CD4-positive, CD25-positive, alpha-beta regulatory T cell (primary cell): ENCODE measurements at regions not wholly inside any gene's neighbourhood (a gene's known extent, or its start where the extent isn't known, plus 50 kb on each side); places are given as distances from the start of the nearest gene placed in this dataset.

Source experiments
- ATAC-seq, 2 donors: fragments of 150-1000 bp; cut with Tn5 transposase; one replicate each; pipeline ENCODE4 v1.10.0; 2021; ENCODE audit warnings: low read depth in 2 of 2, moderate number of reproducible peaks in 2 of 2, moderate library complexity in 1 of 2
- DNase-seq, 3 donors: peaks; one replicate each; pipeline versions ENCODE4 v3.0.0 to v3.0.0-alpha.2; 2012 to 2022; ENCODE audit warnings: mixed read lengths in 1 of 3
- H3K27ac ChIP-seq: one replicate; pipeline ENCODE4 v1.7.0; 2013; ENCODE audit warnings: mild to moderate bottlenecking, low read length; ENCODE audit not compliant: insufficient read depth, poor library complexity, severe bottlenecking
- H3K27me3 ChIP-seq: one replicate; pipeline ENCODE4 v1.7.0; 2013; ENCODE audit warnings: low read length; ENCODE audit not compliant: control insufficient read depth, insufficient read depth
- H3K36me3 ChIP-seq: one replicate; pipeline ENCODE4 v1.7.0; 2013; ENCODE audit warnings: mild to moderate bottlenecking, low read length, moderate library complexity; ENCODE audit not compliant: control insufficient read depth, insufficient read depth
- H3K4me1 ChIP-seq: 2 replicates; pipeline ENCODE4 v1.7.0; 2013; ENCODE audit warnings: mild to moderate bottlenecking, low read length; ENCODE audit not compliant: insufficient read depth, control insufficient read depth, poor library complexity, severe bottlenecking
- H3K4me3 ChIP-seq: one replicate; pipeline ENCODE4 v1.7.0; 2013; ENCODE audit warnings: low read depth, mild to moderate bottlenecking, low read length, moderate library complexity
- H3K9me3 ChIP-seq, 2 experiments: 1 replicate in 1 of 2; 2 replicates in 1 of 2; pipeline ENCODE4 v1.7.0; 2013; ENCODE audit warnings: low read length in 2 of 2, mild to moderate bottlenecking in 1 of 2, moderate library complexity in 1 of 2; ENCODE audit not compliant: control insufficient read depth in 2 of 2
- H3K27ac Mint-ChIP-seq, 3 donors: one replicate each; pipeline ENCODE4 v1.8.0; 2020 to 2022; ENCODE audit warnings: mild to moderate bottlenecking in 3 of 3, mixed read lengths in 3 of 3, moderate library complexity in 2 of 3
- H3K27me3 Mint-ChIP-seq: one replicate; pipeline ENCODE4 v1.8.0; 2022; ENCODE audit warnings: mild to moderate bottlenecking, mixed read lengths
- H3K36me3 Mint-ChIP-seq: one replicate; pipeline ENCODE4 v1.8.0; 2020; ENCODE audit warnings: mixed read lengths
- H3K4me1 Mint-ChIP-seq, 4 donors: one replicate each; pipeline ENCODE4 v1.8.0; 2020 to 2022; ENCODE audit warnings: mixed read lengths in 4 of 4, mild to moderate bottlenecking in 1 of 4
- H3K4me3 Mint-ChIP-seq, 4 donors: one replicate each; pipeline ENCODE4 v1.8.0; 2020 to 2022; ENCODE audit warnings: mild to moderate bottlenecking in 4 of 4, mixed read lengths in 4 of 4, moderate library complexity in 3 of 4
- H3K9me3 Mint-ChIP-seq, 7 donors: one replicate each; pipeline ENCODE4 v1.8.0; 2020 to 2022; ENCODE audit warnings: mixed read lengths in 7 of 7, mild to moderate bottlenecking in 3 of 7, moderate library complexity in 2 of 7

GRCh38 chr3:181793006-181793405, 81.3 kb downstream of the SOX2 start:
- no peak for ATAC-seq
- Mint-ChIP-seq H3K36me3 (no peaks in the 10 kb centered on the region), H3K4me3 (no peak overlapping the region), H3K4me1 (no peaks in the 10 kb centered on the region), H3K9me3 (peaks cover 0 to 3% (median 0%) of the 10 kb centered on the region in 7 donors), H3K27me3 (no peaks in the 10 kb centered on the region), H3K27ac (no peak overlapping the region)
- H3K27ac ChIP-seq: no peak overlapping the region
- no peaks in the 10 kb centered on the region for H3K27me3 ChIP-seq
- no peaks in the 10 kb centered on the region for H3K4me1 ChIP-seq
- H3K4me3 ChIP-seq: no peak overlapping the region
- no peak for DNase-seq
- no peaks in the 10 kb centered on the region for H3K9me3 ChIP-seq
- H3K36me3 ChIP-seq: no peaks in the 10 kb centered on the region

GRCh38 chr3:181794011-181794790, 82.5 kb downstream of the SOX2 start:
- Histone ChIP-seq H3K27me3 (no peaks in the 10 kb centered on the region), H3K4me1 (no peaks in the 10 kb centered on the region), H3K36me3 (no peaks in the 10 kb centered on the region), H3K9me3 (no peaks in the 10 kb centered on the region), H3K4me3 (no peak overlapping the region), H3K27ac (no peak overlapping the region)
- peaks cover 0 to 3% (median 0%) of the 10 kb centered on the region in 7 donors for H3K9me3 Mint-ChIP-seq
- no peak overlapping the region for H3K4me3 Mint-ChIP-seq
- DNase-seq (no peak), ATAC-seq (no peak)
- H3K27me3 Mint-ChIP-seq: no peaks in the 10 kb centered on the region
- no peak overlapping the region for H3K27ac Mint-ChIP-seq
- H3K36me3 Mint-ChIP-seq: no peaks in the 10 kb centered on the region
- no peaks in the 10 kb centered on the region for H3K4me1 Mint-ChIP-seq

- no peaks in the 10 kb centered on the region for H3K4me1 Mint-ChIP-seq
- peaks cover 0 to 3% (median 0%) of the 10 kb centered on the region in 7 donors for H3K9me3 Mint-ChIP-seq
- DNase-seq (no peak), ATAC-seq (no peak)
- Histone ChIP-seq H3K36me3 (no peaks in the 10 kb centered on the region), H3K27ac (no peak overlapping the region), H3K9me3 (no peaks in the 10 kb centered on the region), H3K4me1 (no peaks in the 10 kb centered on the region), H3K27me3 (no peaks in the 10 kb centered on the region), H3K4me3 (no peak overlapping the region)
- no peaks in the 10 kb centered on the region for H3K27me3 Mint-ChIP-seq
- H3K4me3 Mint-ChIP-seq: no peak overlapping the region
- H3K27ac Mint-ChIP-seq: no peak overlapping the region
- no peaks in the 10 kb centered on the region for H3K36me3 Mint-ChIP-seq
Measured at GRCh38 chr3:181796641-181797040, 84.9 kb downstream of the SOX2 start.

GRCh38 chr3:181797431-181797830, 85.7 kb downstream of the SOX2 start:
- Histone ChIP-seq H3K9me3 (no peaks in the 10 kb centered on the region), H3K36me3 (no peaks in the 10 kb centered on the region), H3K27ac (no peak overlapping the region), H3K4me1 (no peaks in the 10 kb centered on the region), H3K4me3 (no peak overlapping the region), H3K27me3 (no peaks in the 10 kb centered on the region)
- Mint-ChIP-seq H3K4me1 (no peaks in the 10 kb centered on the region), H3K27me3 (no peaks in the 10 kb centered on the region), H3K27ac (no peak overlapping the region), H3K4me3 (no peak overlapping the region), H3K36me3 (no peaks in the 10 kb centered on the region), H3K9me3 (peaks cover 0 to 6% (median 0%) of the 10 kb centered on the region in 7 donors)
- no peak for ATAC-seq
- no peak for DNase-seq

- no peaks in the 10 kb centered on the region for H3K36me3 ChIP-seq
Measured at GRCh38 chr3:181805703-181806102, 94.0 kb downstream of the SOX2 start.

GRCh38 chr3:181808053-181808452, 96.3 kb downstream of the SOX2 start:
- H3K9me3 ChIP-seq: no peaks in the 10 kb centered on the region
- no peaks in the 10 kb centered on the region for H3K36me3 Mint-ChIP-seq
- no peak overlapping the region for H3K27ac ChIP-seq
- H3K9me3 Mint-ChIP-seq: peaks cover 0 to 10% (median 2%) of the 10 kb centered on the region in 7 donors
- no peaks in the 10 kb centered on the region for H3K27me3 Mint-ChIP-seq
- no peaks in the 10 kb centered on the region for H3K36me3 ChIP-seq
- peak overlapping the region in 1 of 3 donors; percentile 11 for H3K27ac Mint-ChIP-seq
- H3K4me3 Mint-ChIP-seq: no peak overlapping the region
- no peaks in the 10 kb centered on the region for H3K4me1 ChIP-seq
- ATAC-seq (no peak), DNase-seq (no peak)
- H3K4me3 ChIP-seq: no peak overlapping the region
- H3K4me1 Mint-ChIP-seq: no peaks in the 10 kb centered on the region
- no peaks in the 10 kb centered on the region for H3K27me3 ChIP-seq

More at GRCh38 chr3:181805703-181806102, 94.0 kb downstream of the SOX2 start:
- peaks cover 0 to 10% (median 2%) of the 10 kb centered on the region in 7 donors for H3K9me3 Mint-ChIP-seq
- DNase-seq: no peak
- Histone ChIP-seq H3K4me3 (no peak overlapping the region), H3K27ac (no peak overlapping the region), H3K9me3 (no peaks in the 10 kb centered on the region), H3K4me1 (no peaks in the 10 kb centered on the region), H3K27me3 (no peaks in the 10 kb centered on the region)
- no peak overlapping the region for H3K27ac Mint-ChIP-seq
- H3K27me3 Mint-ChIP-seq: no peaks in the 10 kb centered on the region
- H3K4me1 Mint-ChIP-seq: no peaks in the 10 kb centered on the region
- H3K4me3 Mint-ChIP-seq: no peak overlapping the region
- no peaks in the 10 kb centered on the region for H3K36me3 Mint-ChIP-seq
- no peak for ATAC-seq

GRCh38 chr3:181823716-181824115, 112.0 kb downstream of the SOX2 start:
- Histone ChIP-seq H3K9me3 (no peaks in the 10 kb centered on the region), H3K27me3 (no peaks in the 10 kb centered on the region), H3K4me1 (no peaks in the 10 kb centered on the region), H3K36me3 (no peaks in the 10 kb centered on the region), H3K27ac (no peak overlapping the region), H3K4me3 (no peak overlapping the region)
- H3K27ac Mint-ChIP-seq: no peak overlapping the region
- H3K36me3 Mint-ChIP-seq: no peaks in the 10 kb centered on the region
- no peaks in the 10 kb centered on the region for H3K4me1 Mint-ChIP-seq
- H3K9me3 Mint-ChIP-seq: peaks cover 0 to 11% (median 4%) of the 10 kb centered on the region in 7 donors
- DNase-seq (no peak), ATAC-seq (no peak)
- H3K27me3 Mint-ChIP-seq: peaks cover 5% of the 10 kb centered on the region
- H3K4me3 Mint-ChIP-seq: no peak overlapping the region

GRCh38 chr3:181824961-181825360, 113.2 kb downstream of the SOX2 start:
- no peaks in the 10 kb centered on the region for H3K36me3 Mint-ChIP-seq
- no peak overlapping the region for H3K4me3 ChIP-seq
- H3K36me3 ChIP-seq: no peaks in the 10 kb centered on the region

More at GRCh38 chr3:181824961-181825360, 113.2 kb downstream of the SOX2 start:
- peaks cover 5% of the 10 kb centered on the region for H3K27me3 Mint-ChIP-seq
- Histone ChIP-seq H3K9me3 (no peaks in the 10 kb centered on the region), H3K27me3 (no peaks in the 10 kb centered on the region), H3K27ac (no peak overlapping the region), H3K4me1 (no peaks in the 10 kb centered on the region)
- H3K4me3 Mint-ChIP-seq: no peak overlapping the region
- DNase-seq: no peak
- peaks cover 0 to 9% (median 4%) of the 10 kb centered on the region in 7 donors for H3K9me3 Mint-ChIP-seq
- H3K4me1 Mint-ChIP-seq: no peaks in the 10 kb centered on the region
- H3K27ac Mint-ChIP-seq: no peak overlapping the region
- ATAC-seq: no peak
